ENCODE measurements at regions not wholly inside any gene's neighbourhood (a gene's known extent, or its start where the extent isn't known, plus 50 kb on each side); places are given as distances from the start of the nearest gene placed in this dataset.

- DNase-seq (ENCODE audit: low read depth) = no peak
- no peak for TF ChIP-seq CTCF (conservative IDR thresholded peaks at IDR 0.05; ENCODE audit: low read depth, low read length)
- H3K4me3 ChIP-seq (ENCODE audit: low read depth, low read length) = no peak overlapping the region
Measured at GRCh38 chr4:57265831-57266582, 155.8 kb upstream of the IGFBP7 start.

- no peak for DNase-seq (ENCODE audit: low read depth)
- TF ChIP-seq CTCF (conservative IDR thresholded peaks at IDR 0.05; ENCODE audit: low read depth, low read length) = no peak
Measured at GRCh38 chr4:57254754-57255153, 144.6 kb upstream of the IGFBP7 start.

GRCh38 chr4:57249083-57249482 lies 138.9 kb upstream of the IGFBP7 start:
- TF ChIP-seq CTCF (conservative IDR thresholded peaks at IDR 0.05; ENCODE audit: low read depth, low read length) = no peak
- peak; percentile 13 for DNase-seq (ENCODE audit: low read depth)
- no peak overlapping the region for H3K4me3 ChIP-seq (ENCODE audit: low read depth, low read length)

More at GRCh38 chr4:57254754-57255153, 144.6 kb upstream of the IGFBP7 start:
- H3K4me3 ChIP-seq (ENCODE audit: low read depth, low read length) = no peak overlapping the region

GRCh38 chr4:57243076-57243475 lies 132.9 kb upstream of the IGFBP7 start:
- no peak for TF ChIP-seq CTCF (conservative IDR thresholded peaks at IDR 0.05; ENCODE audit: low read depth, low read length)
- DNase-seq (ENCODE audit: low read depth) = no peak
- H3K4me3 ChIP-seq (ENCODE audit: low read depth, low read length) = no peak overlapping the region

- no peak for DNase-seq (ENCODE audit: low read depth)
- no peak overlapping the region for H3K4me3 ChIP-seq (ENCODE audit: low read depth, low read length)
- TF ChIP-seq CTCF (conservative IDR thresholded peaks at IDR 0.05; ENCODE audit: low read depth, low read length) = no peak
Measured at GRCh38 chr4:57234252-57234775, 124.1 kb upstream of the IGFBP7 start.

GRCh38 chr4:57233386-57233785 lies 123.2 kb upstream of the IGFBP7 start:
- peak; percentile 48 for DNase-seq (ENCODE audit: low read depth)

More at GRCh38 chr4:57233386-57233785, 123.2 kb upstream of the IGFBP7 start:
- TF ChIP-seq CTCF (conservative IDR thresholded peaks at IDR 0.05; ENCODE audit: low read depth, low read length) = no peak
- no peak overlapping the region for H3K4me3 ChIP-seq (ENCODE audit: low read depth, low read length)
